Urinary bladder (tissue), 3 donors: ENCODE measurements at regions not wholly inside any gene's neighbourhood (a gene's known extent, or its start where the extent isn't known, plus 50 kb on each side); places are given as distances from the start of the nearest gene placed in this dataset.

Source experiments
- DNase-seq: peaks from one replicate; pipeline ENCODE4 v3.0.0-alpha.2; 2015; ENCODE audit errors: extremely low spot score
- H3K27ac ChIP-seq: one replicate; pipeline ENCODE4 v1.5.1; 2013; ENCODE audit warnings: low read depth, mild to moderate bottlenecking, moderate library complexity
- H3K36me3 ChIP-seq: one replicate; pipeline ENCODE4 v1.6.1; 2013; ENCODE audit warnings: mild to moderate bottlenecking, moderate library complexity; ENCODE audit not compliant: insufficient read depth
- H3K4me1 ChIP-seq: one replicate; pipeline ENCODE4 v1.6.1; 2013; ENCODE audit warnings: mild to moderate bottlenecking, moderate library complexity; ENCODE audit not compliant: insufficient read depth
- H3K4me3 ChIP-seq: one replicate; pipeline ENCODE4 v1.5.1; 2013; ENCODE audit warnings: low read depth, low read length
- WGBS: extraction: QIAGEN DNeasy Blood & Tissue Kit; methylation state at CpG from one replicate; pipeline ENCODE4 v1.1.7; 2013; 5-methylcytosine and 5-hydroxymethylcytosine counted together
- donor health status: healthy with polysubstance abuse.
- donor health status: healthy.

DNA sequence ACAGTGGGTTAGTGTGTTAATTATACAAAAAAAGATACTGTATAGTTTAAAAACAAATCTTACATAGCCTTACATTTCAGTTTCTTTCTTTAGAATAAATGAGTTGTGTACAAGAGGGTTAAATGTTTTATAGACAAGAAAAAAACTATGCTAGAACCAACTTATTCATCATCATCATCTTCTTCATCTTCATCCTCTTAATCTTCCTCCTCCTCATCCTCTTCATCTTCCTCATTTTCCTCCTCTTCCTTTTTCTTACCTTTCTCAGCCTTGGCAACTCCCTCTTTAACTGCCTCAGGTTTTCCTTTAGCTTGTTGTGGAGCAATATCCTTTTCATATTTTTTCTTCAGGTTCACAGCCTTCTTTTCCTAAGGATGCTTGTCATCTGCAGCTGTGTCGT lies 53.7 kb downstream of the RPS12 start:
- Histone ChIP-seq H3K27ac (no peak overlapping the region), H3K4me3 (no peak overlapping the region)
- 94% methylated on average over 1 of the region's 1 CpG for WGBS

DNA sequence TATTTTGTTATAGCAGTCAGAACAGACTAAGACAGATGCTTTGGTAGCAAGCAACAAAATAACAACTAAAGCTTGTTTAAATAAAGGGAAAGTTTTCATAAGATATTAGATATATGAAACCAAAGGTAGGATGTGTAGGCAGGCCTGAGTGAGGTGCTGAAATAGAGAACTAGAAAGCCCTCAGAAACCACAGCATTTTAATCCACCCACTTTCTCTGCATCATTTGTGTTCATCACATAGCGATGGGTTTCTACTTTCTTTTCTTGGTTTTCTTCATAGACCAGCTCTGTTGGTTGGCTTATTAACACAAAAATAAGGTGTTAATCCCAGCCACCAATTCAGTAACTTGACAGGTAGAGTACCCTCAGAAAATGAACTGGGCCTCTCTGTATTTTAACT lies 58.6 kb downstream of the RPS12 start:
- H3K4me3 ChIP-seq: no peak overlapping the region
- no peaks in the 10 kb centered on the region for H3K4me1 ChIP-seq
- H3K27ac ChIP-seq: no peak overlapping the region
- 92% methylated on average over 1 of the region's 1 CpG for WGBS
- no peak for DNase-seq
- H3K36me3 ChIP-seq: no peaks in the 10 kb centered on the region

More for the DNA sequence above, 53.7 kb downstream of the RPS12 start:
- no peak for DNase-seq
- Histone ChIP-seq H3K36me3 (no peaks in the 10 kb centered on the region), H3K4me1 (no peaks in the 10 kb centered on the region)

DNA sequence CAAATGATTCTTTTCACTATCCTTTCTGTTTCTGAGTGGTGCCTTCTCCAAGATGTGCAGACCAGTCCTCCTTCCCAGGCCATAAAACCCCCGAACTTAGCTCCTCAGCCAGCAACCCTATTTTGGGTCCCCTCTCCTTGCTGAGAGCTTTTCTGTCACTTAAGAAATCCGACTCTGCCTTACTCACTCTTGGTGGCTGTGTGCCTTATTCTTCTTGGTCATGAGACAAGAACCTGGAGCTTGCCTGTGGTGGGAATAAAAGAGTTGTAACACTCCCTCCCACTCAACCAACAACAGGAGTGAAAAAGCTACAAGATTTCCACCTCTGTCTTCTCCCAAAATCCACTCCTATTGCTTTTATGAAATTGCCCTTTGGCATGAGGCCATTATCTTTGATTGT lies 62.6 kb downstream of the RPS12 start:
- Histone ChIP-seq H3K36me3 (no peaks in the 10 kb centered on the region), H3K4me3 (no peak overlapping the region), H3K27ac (no peak overlapping the region), H3K4me1 (no peaks in the 10 kb centered on the region)
- 80% methylated on average over 2 of the region's 2 CpGs for WGBS
- no peak for DNase-seq

DNA sequence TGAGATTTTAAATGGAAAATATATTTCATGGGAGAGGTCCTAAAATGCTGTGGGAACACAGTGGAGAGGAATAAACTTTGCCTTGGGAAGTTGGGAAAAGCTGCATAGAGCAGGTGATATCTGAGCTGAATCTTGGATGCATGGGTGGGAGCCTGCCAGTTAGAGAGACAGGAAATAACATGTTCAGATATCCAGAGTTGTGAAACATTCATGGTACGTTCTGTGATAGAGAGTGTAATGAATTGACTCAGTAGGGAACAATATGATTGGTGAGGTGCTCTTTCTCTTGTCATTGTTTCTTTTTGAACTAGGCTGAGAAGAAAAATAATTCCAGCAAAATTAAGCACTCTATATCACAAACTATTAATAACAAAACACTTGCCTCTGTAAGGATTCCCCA lies 72.8 kb downstream of the RPS12 start:
- H3K27ac ChIP-seq: no peak overlapping the region
- H3K4me3 ChIP-seq: no peak overlapping the region
- no peaks in the 10 kb centered on the region for H3K36me3 ChIP-seq
- WGBS: 49% methylated on average over 1 of the region's 1 CpG
- DNase-seq: no peak
- no peaks in the 10 kb centered on the region for H3K4me1 ChIP-seq

DNA sequence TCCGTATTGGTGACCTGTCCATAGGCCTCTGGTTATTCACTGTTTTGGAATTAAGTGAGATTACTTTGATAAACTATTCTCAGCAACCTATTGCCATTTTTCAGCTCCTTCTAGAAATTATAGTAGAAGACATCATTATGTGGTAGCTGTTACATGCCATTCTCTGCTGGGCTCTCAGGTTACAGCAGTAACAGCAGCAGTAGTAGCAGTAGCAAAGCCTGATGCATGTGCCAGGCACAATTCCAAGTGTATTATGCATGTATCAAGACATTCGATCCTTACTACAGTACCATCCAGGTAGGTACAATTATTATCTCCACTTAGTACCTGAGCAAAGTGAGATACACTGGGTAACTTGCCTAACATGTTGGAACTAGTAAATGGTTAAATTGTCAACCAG lies 74.3 kb downstream of the RPS12 start:
- no peak for DNase-seq
- 82% methylated on average over 2 of the region's 2 CpGs for WGBS

DNA sequence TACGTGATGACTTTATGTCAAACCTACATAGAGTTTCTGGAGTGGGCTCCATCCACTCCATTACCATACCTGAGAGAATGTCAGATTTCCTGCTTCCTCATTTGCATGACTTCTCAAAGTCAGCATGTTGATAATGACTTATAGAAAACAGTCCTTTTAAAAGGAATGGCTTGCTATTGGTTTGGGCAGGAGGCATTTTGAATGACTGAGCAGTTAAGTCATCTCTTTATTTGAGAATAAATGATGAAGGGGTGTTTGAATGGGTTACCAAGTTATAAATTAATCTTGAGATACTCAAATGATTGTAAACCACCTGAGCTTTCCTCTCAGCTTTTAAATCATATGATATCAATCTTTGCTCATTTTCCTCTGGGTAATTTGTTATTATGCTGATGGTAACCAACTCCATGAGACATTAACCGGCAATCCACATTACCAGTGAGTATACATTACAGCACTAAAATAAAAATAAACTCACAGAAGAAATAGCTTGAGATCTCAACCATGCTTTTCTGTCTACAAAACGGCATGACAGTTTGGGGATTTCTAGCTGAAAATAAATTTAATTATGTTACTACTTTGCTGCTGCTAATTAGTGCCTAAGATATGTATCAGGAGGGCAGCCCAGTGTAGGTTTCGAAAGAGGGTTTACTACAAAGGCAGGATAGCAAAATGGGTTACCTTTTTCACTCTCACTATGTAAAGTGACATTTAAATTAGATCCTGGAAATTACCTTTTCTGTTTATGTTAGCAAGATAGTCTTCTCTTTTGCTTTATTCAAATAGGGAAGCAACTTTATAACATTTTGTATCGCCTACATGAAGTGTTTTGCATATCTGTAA lies 78.8 kb downstream of the RPS12 start:
- WGBS: 86% methylated on average over 5 of the region's 5 CpGs
- DNase-seq: no peak
- Histone ChIP-seq H3K4me1 (no peaks in the 10 kb centered on the region), H3K36me3 (no peaks in the 10 kb centered on the region), H3K27ac (no peak overlapping the region), H3K4me3 (no peak overlapping the region)

More for the DNA sequence above, 74.3 kb downstream of the RPS12 start:
- Histone ChIP-seq H3K36me3 (no peaks in the 10 kb centered on the region), H3K4me1 (no peaks in the 10 kb centered on the region), H3K4me3 (no peak overlapping the region), H3K27ac (no peak overlapping the region)

DNA sequence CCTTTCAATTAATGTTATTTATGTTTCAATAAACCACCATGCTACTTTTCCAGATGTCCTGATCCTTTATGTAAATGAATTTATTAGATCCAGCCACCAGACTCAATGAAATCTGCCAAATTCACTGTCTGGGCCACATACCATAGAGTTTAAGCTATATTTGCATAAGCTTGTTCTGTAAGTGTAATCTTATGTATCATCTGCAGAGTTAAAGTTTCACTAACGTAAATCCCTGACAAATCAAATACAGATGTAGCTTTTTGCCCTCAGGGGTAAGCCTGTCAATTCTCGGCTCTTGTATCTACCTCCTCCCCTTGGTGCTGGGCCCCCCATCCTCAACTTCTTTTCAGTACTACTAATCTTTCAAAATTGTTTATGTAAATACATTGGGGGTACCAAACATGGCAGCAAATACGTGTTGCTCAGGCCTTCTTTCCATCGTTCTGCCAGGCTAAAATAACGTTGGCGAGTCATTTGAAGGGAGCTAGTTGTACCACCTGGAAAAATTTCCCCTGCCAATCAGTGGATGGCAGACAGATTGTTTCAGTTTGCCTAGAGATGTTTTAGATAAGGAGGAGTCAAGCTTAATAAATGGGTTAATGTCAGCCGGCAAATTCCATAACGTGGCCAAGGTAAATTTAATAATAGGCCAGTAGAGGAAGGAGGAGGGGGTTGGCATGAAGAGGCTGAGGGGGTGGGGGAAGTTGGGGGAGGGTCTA lies 79.6 kb downstream of the RPS12 start:
- Histone ChIP-seq H3K27ac (no peak overlapping the region), H3K4me3 (no peak overlapping the region), H3K4me1 (no peaks in the 10 kb centered on the region), H3K36me3 (no peaks in the 10 kb centered on the region)
- WGBS: 73% methylated on average over 8 of the region's 8 CpGs
- no peak for DNase-seq

DNA sequence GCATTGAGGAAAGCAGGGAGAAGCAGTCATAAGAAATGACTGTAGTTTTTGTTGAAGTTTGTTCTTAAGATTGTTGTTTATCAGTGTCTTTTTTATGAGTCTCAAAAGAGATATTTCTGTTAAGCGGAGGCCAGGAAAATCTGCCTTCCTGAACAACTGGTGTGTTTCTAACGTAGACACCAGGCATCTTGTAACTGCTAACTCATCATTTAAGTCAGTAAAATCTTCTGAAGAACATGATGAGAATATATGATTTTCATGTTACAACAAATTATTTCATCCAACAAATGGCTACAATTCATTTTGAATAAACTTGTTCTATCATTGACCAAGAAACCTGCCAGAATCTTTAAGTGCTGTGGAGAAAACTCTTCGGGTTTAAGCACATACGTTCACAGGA lies 84.0 kb downstream of the RPS12 start:
- H3K4me3 ChIP-seq: no peak overlapping the region
- 54% methylated on average over 4 of the region's 4 CpGs for WGBS
- H3K4me1 ChIP-seq: no peaks in the 10 kb centered on the region

DNA sequence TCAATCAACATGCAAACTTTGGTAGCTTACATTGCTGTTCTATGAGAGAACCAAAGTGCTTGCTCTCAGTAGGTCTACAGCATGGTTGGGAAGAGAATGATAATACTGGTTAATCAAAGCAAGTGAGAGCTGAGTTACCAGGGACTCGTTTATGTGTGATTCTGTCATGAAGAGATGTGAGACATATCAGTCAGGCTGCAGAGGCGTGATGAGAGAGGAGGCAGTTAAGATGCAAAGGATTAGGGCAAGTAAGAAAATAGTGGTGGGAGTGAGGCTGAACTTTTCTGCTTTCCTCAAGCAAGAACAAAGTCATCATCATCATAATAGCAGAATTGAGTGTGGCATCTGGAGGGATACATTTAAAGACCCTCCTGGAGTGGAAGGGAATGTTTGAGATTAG lies 86.5 kb downstream of the RPS12 start:
- Histone ChIP-seq H3K4me1 (no peaks in the 10 kb centered on the region), H3K36me3 (no peaks in the 10 kb centered on the region), H3K27ac (no peak overlapping the region), H3K4me3 (no peak overlapping the region)
- 78% methylated on average over 2 of the region's 2 CpGs for WGBS
- DNase-seq: no peak

More for the DNA sequence above, 84.0 kb downstream of the RPS12 start:
- H3K36me3 ChIP-seq: no peaks in the 10 kb centered on the region
- H3K27ac ChIP-seq: no peak overlapping the region
- DNase-seq: no peak

DNA sequence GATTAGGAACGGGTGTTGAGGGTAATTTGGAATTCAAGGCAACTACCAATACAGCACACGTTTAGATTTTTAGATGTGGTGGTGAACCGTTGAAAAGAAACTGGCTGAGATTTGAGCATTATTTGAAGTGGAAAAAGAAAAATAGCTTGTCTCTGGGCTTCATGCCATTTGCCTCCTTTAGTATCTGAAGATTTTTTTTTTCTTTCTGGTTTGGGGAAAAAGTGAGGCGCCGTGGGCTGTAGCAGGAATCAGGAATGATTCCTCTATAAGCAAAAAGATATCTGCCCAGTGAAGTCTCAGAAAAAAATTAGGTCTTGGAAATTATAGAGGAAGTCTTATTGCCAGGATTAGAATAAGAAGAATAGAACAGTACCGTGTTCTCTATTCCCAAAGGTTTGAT lies 88.5 kb downstream of the RPS12 start:
- Histone ChIP-seq H3K27ac (no peak overlapping the region), H3K4me1 (no peaks in the 10 kb centered on the region), H3K4me3 (no peak overlapping the region), H3K36me3 (no peaks in the 10 kb centered on the region)
- WGBS: 40% methylated on average over 6 of the region's 6 CpGs
- DNase-seq: no peak

DNA sequence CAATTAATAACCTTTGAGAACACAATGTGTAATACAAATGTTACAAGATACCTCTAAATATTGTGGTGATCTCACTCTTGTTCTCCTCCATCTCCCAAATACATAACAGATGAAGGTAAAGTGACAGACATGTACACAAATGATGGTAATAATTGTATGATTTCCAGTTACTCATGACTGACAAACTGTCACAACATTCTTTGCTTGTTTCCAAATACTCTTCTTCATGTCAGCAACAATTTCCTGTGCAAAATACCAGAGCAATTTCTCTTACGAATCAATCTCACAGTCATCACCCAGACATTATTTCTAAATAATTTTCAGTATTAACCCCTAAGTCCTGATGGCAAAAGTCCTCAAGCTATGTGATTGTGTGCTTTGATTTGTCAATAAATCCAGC lies 92.9 kb downstream of the RPS12 start:
- 72% methylated on average over 1 of the region's 1 CpG for WGBS
- no peak for DNase-seq
- Histone ChIP-seq H3K4me3 (no peak overlapping the region), H3K4me1 (no peaks in the 10 kb centered on the region), H3K36me3 (peaks cover 2% of the 10 kb centered on the region), H3K27ac (no peak overlapping the region)

DNA sequence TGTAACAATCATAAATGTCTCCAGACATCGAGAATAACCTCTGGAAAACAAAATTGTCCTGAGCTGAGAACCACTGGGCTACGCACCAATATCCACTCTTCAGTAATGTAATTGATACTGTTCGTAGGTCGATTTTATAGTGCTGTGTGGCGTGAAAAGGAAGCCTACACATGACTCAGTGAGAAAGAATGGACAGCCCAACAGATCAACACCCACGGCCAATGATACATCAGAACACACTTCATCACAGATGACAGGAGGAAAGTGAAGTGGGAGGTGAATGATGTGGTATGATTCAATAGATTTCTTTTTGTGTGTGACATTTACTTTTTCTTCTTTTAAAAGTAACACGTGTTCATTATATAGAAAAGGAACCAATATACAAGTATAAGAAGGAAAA lies 93.5 kb downstream of the RPS12 start:
- H3K27ac ChIP-seq: no peak overlapping the region
- H3K4me1 ChIP-seq: no peaks in the 10 kb centered on the region
- H3K36me3 ChIP-seq: peaks cover 2% of the 10 kb centered on the region
- no peak overlapping the region for H3K4me3 ChIP-seq
- no peak for DNase-seq
- WGBS: 85% methylated on average over 7 of the region's 7 CpGs

DNA sequence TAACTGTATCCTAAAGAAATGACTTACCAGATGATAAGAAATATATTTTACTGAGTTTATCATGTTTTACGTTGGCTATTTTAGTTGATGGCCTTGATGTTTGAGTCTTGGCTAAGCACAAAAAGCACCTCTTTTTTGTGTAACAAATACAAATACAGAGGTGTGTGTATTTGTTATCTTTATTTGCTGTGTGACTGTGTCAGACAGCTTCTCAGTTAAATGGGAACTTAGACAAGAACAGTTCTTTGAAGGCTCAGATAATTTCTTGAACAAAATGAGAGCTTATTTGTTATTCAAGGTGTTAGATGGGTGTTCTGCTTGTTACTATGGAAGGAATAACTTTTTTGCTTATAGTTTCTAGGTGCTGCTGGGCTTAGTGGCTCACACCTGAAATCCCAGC lies 95.4 kb downstream of the RPS12 start:
- Histone ChIP-seq H3K36me3 (peaks cover 2% of the 10 kb centered on the region), H3K4me1 (no peaks in the 10 kb centered on the region), H3K4me3 (no peak overlapping the region), H3K27ac (no peak overlapping the region)
- 64% methylated on average over 1 of the region's 1 CpG for WGBS
- no peak for DNase-seq

DNA sequence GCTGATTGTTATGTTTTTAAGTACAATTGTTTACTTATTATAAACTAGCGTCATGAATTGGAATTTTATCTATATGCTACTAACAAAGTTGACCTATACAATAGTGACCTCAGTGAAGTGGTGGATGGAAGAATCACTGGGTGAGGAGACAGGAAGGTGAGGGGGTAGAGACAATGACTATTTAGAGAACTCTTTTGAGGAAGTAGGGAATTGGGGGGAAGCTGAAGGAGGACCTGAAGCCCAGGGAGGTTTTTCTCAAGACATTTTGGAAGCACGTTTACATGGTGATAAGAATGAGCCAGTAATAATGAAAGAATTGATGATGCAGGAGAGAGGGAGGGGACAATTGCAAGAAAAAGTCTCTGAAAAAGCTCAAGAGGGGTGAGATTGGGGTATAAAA lies 96.4 kb downstream of the RPS12 start:
- Histone ChIP-seq H3K4me3 (no peak overlapping the region), H3K4me1 (no peaks in the 10 kb centered on the region), H3K36me3 (peaks cover 2% of the 10 kb centered on the region), H3K27ac (no peak overlapping the region)
- DNase-seq: no peak
- 27% methylated on average over 2 of the region's 2 CpGs for WGBS
